GM12878 (cell line): ENCODE measurements at regions not wholly inside any gene's neighbourhood (a gene's known extent, or its start where the extent isn't known, plus 50 kb on each side); places are given as distances from the start of the nearest gene placed in this dataset.

Source experiments
- ATAC-seq: fragments of 200-7000 bp; cut with Tn5 transposase; 3 replicates; pipeline ENCODE4 v1.9.1; 2020; ENCODE audit warnings: mild to moderate bottlenecking, moderate library complexity
- BruUV-seq: library from RNA; stranded (reverse); fragments of 400-500 nt; replicated peaks from 2 replicates; lab custom pipeline; 2021; lab: Mats Ljungman, UMichigan
- CTCF ChIA-PET: fragments of 300-600 bp; sonication (Branson Sonifier 250); formaldehyde crosslinking; extraction: SDS; loops from one replicate; lab custom pipeline; 2021; ENCODE audit warnings: inconsistent platforms; lab: Yijun Ruan, JAX
- POLR2A ChIA-PET: fragments of 350-600 bp; formaldehyde crosslinking; extraction: SDS; loops from one replicate; lab custom pipeline; 2021; ENCODE audit warnings: inconsistent platforms; lab: Charles Lee
- RAD21 ChIA-PET: fragments of 300-600 bp; sonication (Branson Sonifier 250); formaldehyde crosslinking; loops from one replicate; lab custom pipeline; 2023; ENCODE audit warnings: antibody characterized with exemption; ENCODE audit not compliant: unreplicated experiment; lab: Charles Lee
- SMC1A ChIA-PET: fragments of 300-600 bp; sonication (Branson Sonifier 250); formaldehyde crosslinking; loops from one replicate; lab custom pipeline; 2023; ENCODE audit not compliant: unreplicated experiment, uncharacterized antibody; lab: Charles Lee
- DNase-seq: peaks from one replicate; pipeline ENCODE4 v3.0.0-alpha.2; 2011; ENCODE audit warnings: low read depth, low spot score
- FAIRE-seq: peaks from 3 replicates; lab custom pipeline; 2011; peaks lifted over from hg19 to GRCh38; lab: Jason Lieb, UNC
- H2AFZ ChIP-seq: 2 replicates; pipeline ENCODE4 v1.6.0; 2011; ENCODE audit warnings: low read depth, low read length, control low read depth; ENCODE audit not compliant: control insufficient read depth
- H3K27ac ChIP-seq: 2 replicates; pipeline ENCODE4 v1.5.1; 2011; ENCODE audit warnings: control low read depth; ENCODE audit not compliant: control insufficient read depth, insufficient read depth
- H3K27me3 ChIP-seq, 2 experiments: replicated peaks in 1 of 2; 2 replicates each; pipeline versions ENCODE4 v1.6.0 to v1.6.1; 2011; ENCODE audit warnings: low read length in 1 of 2; ENCODE audit not compliant: control insufficient read depth in 2 of 2, insufficient read depth in 2 of 2
- H3K36me3 ChIP-seq, 2 experiments: 2 replicates each; pipeline ENCODE4 v1.5.1; 2011; ENCODE audit warnings: low read length in 1 of 2; ENCODE audit not compliant: control insufficient read depth in 2 of 2, insufficient read depth in 2 of 2
- H3K4me1 ChIP-seq: 2 replicates; pipeline ENCODE4 v1.6.1; 2011; ENCODE audit warnings: mild to moderate bottlenecking, low read length, moderate library complexity, mixed read lengths; ENCODE audit not compliant: control insufficient read depth, insufficient read depth
- H3K4me2 ChIP-seq: 2 replicates; pipeline ENCODE4 v1.6.0; 2011; ENCODE audit warnings: control low read depth; ENCODE audit not compliant: control insufficient read depth, insufficient read depth
- H3K4me3 ChIP-seq: fragments of 200-600 bp; sonication (generic); 2 replicates; pipeline ENCODE4 v1.5.1; 2016
- H3K79me2 ChIP-seq: 2 replicates; pipeline ENCODE4 v1.6.0; 2011; ENCODE audit warnings: low read length; ENCODE audit not compliant: control insufficient read depth, insufficient read depth
- H3K9ac ChIP-seq: 2 replicates; pipeline ENCODE4 v1.8.0; 2011; ENCODE audit warnings: low read length, control low read depth, mixed read lengths; ENCODE audit not compliant: control insufficient read depth, insufficient read depth
- H3K9me3 ChIP-seq: replicated peaks from 3 replicates; pipeline ENCODE4 v1.5.1; 2011; ENCODE audit warnings: mild to moderate bottlenecking, low read length; ENCODE audit not compliant: control insufficient read depth, insufficient read depth
- H4K20me1 ChIP-seq: 2 replicates; pipeline ENCODE4 v1.6.0; 2011; ENCODE audit not compliant: control insufficient read depth, insufficient read depth
- CBX3 ChIP-seq: fragments of 200-600 bp; sonication (generic); IDR thresholded peaks from 2 replicates; pipeline ENCODE4 v1.6.1; 2016; ENCODE audit warnings: low read depth, borderline replicate concordance
- CBX5 ChIP-seq: sonication (generic); IDR thresholded peaks from 2 replicates; pipeline ENCODE4 v1.6.1; 2016; ENCODE audit warnings: low read depth, moderate library complexity, mild to moderate bottlenecking, inconsistent platforms
- CTCF ChIP-seq, 3 experiments: IDR thresholded peaks in 2 of 3; conservative IDR thresholded peaks in 1 of 3; 2 replicates each; pipeline ENCODE4 v1.5.1; 2011; ENCODE audit warnings: low read depth in 3 of 3, low read length in 3 of 3, mild to moderate bottlenecking in 3 of 3, control low read depth in 2 of 3, moderate library complexity in 2 of 3, inconsistent platforms in 1 of 3, mixed read lengths in 1 of 3; ENCODE audit not compliant: control insufficient read depth in 2 of 3, insufficient read depth in 1 of 3; ENCODE audit errors: extremely low read depth in 1 of 3
- E2F8 ChIP-seq: fragments of 450-650 bp; IDR thresholded peaks from 2 replicates; pipeline ENCODE4 v1.6.1; 2018; ENCODE audit warnings: mild to moderate bottlenecking, low read depth, moderate library complexity; ENCODE audit not compliant: partially characterized antibody
- MYC ChIP-seq: IDR thresholded peaks from 2 replicates; pipeline ENCODE4 v1.6.1; 2011; ENCODE audit warnings: mild to moderate bottlenecking, low read length, moderate library complexity, inconsistent platforms; ENCODE audit not compliant: insufficient read depth, insufficient replicate concordance, insufficient read length, severe bottlenecking
- NFYB ChIP-seq: IDR thresholded peaks from 2 replicates; pipeline ENCODE4 v1.6.1; 2011; ENCODE audit warnings: low read depth, mild to moderate bottlenecking, low read length, improper control_type of control experiment, moderate library complexity; ENCODE audit not compliant: insufficient read depth
- RCOR1 ChIP-seq: conservative IDR thresholded peaks from 2 replicates; pipeline ENCODE4 v1.6.1; 2012; ENCODE audit warnings: low read depth, low read length, improper control_type of control experiment
- RELB ChIP-seq: fragments of 450-650 bp; IDR thresholded peaks from 2 replicates; pipeline ENCODE4 v1.6.1; 2017; ENCODE audit warnings: low read depth, mild to moderate bottlenecking, moderate library complexity
- SMARCA5 ChIP-seq: fragments of 450-650 bp; IDR thresholded peaks from 2 replicates; pipeline ENCODE4 v1.6.1; 2017; ENCODE audit warnings: mild to moderate bottlenecking
- SMC3 ChIP-seq: IDR thresholded peaks from 2 replicates; pipeline ENCODE4 v1.6.1; 2011; ENCODE audit warnings: low read length, improper control_type of control experiment, borderline replicate concordance
- SPI1 ChIP-seq: IDR thresholded peaks from 2 replicates; pipeline ENCODE4 v1.6.1; 2011; ENCODE audit warnings: low read depth, mild to moderate bottlenecking, low read length, moderate library complexity, borderline replicate concordance; ENCODE audit not compliant: insufficient read depth
- TAF1 ChIP-seq: IDR thresholded peaks from 2 replicates; pipeline ENCODE4 v1.6.1; 2011; ENCODE audit warnings: mild to moderate bottlenecking, low read depth, low read length, borderline replicate concordance
- TARDBP ChIP-seq: IDR thresholded peaks from 2 replicates; pipeline ENCODE4 v1.6.1; 2016; ENCODE audit warnings: borderline replicate concordance
- USF1 ChIP-seq: IDR thresholded peaks from 2 replicates; pipeline ENCODE4 v1.6.1; 2011; ENCODE audit warnings: borderline replicate concordance, low read depth, mild to moderate bottlenecking, moderate library complexity, mixed read lengths, low read length; ENCODE audit not compliant: insufficient read depth; ENCODE audit errors: extremely low read length
- in situ Hi-C: fragments of 300-500 bp; cut with MboI; formaldehyde crosslinking; loops from 9 replicates; pipeline ENCODE4 v1.14.3; 2018; ENCODE audit warnings: mixed read lengths
- intact Hi-C: fragments of 100-400 bp; cut with micrococcal nuclease; formaldehyde crosslinking; loops from one replicate; pipeline ENCODE4 v1.14.2; 2022; ENCODE audit not compliant: unreplicated experiment

GRCh38 chr9:11755951-11756350, 937.2 kb upstream of the TYRP1 start:
- ATAC-seq: no peak
- no peak overlapping the region for H2AFZ ChIP-seq
- H3K27ac ChIP-seq: no peak overlapping the region
- H3K9ac ChIP-seq: no peak overlapping the region
- no peaks in the 10 kb centered on the region for H3K4me1 ChIP-seq
- H3K27me3 ChIP-seq: no peaks in the 10 kb centered on the region
- FAIRE-seq: no peak
- no peak for DNase-seq
- H4K20me1 ChIP-seq: no peaks in the 10 kb centered on the region
- ChIA-PET RAD21 (no interaction called here), CTCF (no interaction called here), POLR2A (no interaction called here), SMC1A (no interaction called here)
- no peaks in the 10 kb centered on the region for H3K79me2 ChIP-seq
- intact Hi-C loops: no loop called here
- no peak overlapping the region for H3K4me3 ChIP-seq
- no peaks in the 10 kb centered on the region for H3K9me3 ChIP-seq
- BruUV-seq: no TSS peak
- no peaks in the 10 kb centered on the region for H3K36me3 ChIP-seq
- H3K4me2 ChIP-seq: no peak overlapping the region
- in situ Hi-C loops: no loop called here
- TF ChIP-seq CTCF (IDR thresholded peaks at IDR 0.05 in 2 of 3, conservative IDR thresholded peaks at IDR 0.05 in 1 of 3; ENCODE audit: control insufficient read depth in 2 of 3, extremely low read depth in 1 of 3, insufficient read depth in 1 of 3, low read depth in 3 of 3, low read length in 3 of 3): no peak
- no peak for TF ChIP-seq SMC3
- no peak for TF ChIP-seq SMARCA5
- TF ChIP-seq E2F8: no peak
- no peak for TF ChIP-seq RCOR1
- no peak for TF ChIP-seq RELB
- TF ChIP-seq TAF1: no peak
- no peak for TF ChIP-seq NFYB
- no peak for TF ChIP-seq CBX3
- no peak for TF ChIP-seq MYC
- no peak for TF ChIP-seq TARDBP
- no peak for TF ChIP-seq CBX5
- TF ChIP-seq USF1: no peak
- no peak for TF ChIP-seq SPI1
